GM18498 (cell line): ENCODE measurements at regions not wholly inside any gene's neighbourhood (a gene's known extent, or its start where the extent isn't known, plus 50 kb on each side); places are given as distances from the start of the nearest gene placed in this dataset.
"Not testable (repeated sequence)": the region's sequence is repeated elsewhere in the genome, so short reads cannot be mapped to it uniquely, and the experiment has no call there.

Source experiments
- ATAC-seq: cut with Tn5 transposase; IDR thresholded peaks from one replicate; pipeline ENCODE4 v1.9.1; 2021; ENCODE audit warnings: mild to moderate bottlenecking, moderate library complexity; ENCODE audit not compliant: unreplicated experiment

DNA sequence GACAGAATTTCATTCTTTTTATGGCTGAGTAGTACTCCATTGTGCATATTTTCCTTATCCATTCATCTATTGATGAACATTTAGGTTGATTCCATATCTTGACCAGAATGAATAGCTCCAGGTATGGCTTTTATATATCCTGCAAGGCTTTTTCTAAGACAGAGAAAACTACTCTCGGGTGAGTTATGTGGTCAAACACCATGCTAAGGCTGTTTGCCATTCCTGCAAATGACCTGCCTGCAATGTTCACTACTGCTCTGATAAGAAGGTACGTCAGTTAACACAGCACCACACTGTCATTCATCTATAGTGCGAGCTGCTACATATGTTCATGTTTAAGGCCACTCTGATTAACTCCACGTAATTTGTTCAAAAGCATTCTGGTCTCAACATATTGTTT is 256.8 kb upstream of the RGMB start:
- no peak for ATAC-seq

DNA sequence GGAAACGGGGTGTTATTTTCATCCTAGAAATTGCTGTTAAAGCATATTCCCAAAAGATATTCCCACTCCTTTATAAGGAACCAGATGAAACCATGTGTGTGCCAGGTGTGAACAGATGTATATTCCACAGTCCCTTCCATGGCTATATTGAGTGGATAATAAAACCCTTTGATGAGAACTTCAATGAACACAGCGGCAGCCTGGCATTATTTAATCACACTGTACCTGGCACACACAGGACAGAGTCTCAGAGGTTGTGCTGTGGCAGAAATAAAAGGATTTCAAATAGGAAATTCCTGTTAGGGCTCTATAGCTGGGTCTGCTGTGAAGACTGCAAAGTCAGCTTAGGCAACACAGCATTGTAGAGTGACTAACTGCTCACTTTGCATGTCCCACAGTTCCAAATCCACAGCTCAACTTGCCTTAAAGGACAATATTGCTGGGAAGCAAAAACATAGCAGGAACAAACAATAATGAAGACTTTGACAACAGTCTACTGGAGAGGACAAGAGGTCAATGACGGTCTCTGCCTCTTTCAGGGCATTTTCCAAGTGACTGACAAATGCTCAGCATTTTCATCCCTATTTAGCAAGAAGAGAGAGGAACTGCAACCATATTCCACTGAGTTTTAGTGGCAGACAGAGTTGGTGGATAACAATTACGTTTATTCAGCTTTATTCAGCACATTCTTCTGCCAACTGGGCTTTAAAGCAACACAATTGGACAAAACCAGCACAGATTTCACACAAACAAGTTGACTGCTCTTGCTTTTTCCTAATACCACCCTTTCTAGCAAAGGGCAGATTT is 255.7 kb upstream of the RGMB start:
- ATAC-seq, result no peak

DNA sequence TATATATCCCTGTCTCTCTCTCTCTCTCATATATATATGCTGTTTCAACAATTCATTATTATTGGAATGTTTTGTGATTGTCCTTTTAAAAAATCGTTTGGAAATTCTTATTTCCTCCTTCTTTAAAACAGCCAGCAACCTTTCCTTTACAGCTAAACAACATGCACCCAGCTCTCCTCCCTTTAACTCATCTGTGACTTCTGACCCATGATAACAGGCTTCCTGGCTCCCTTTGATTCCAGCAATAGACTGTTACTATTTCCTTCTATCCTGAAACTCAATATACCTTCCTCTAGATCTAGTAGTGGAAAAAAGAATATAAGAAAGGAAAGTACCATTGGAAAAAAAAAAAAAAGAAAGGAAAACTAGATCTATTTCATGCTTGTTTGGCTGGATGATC is 254.7 kb upstream of the RGMB start:
- no peak for ATAC-seq

DNA sequence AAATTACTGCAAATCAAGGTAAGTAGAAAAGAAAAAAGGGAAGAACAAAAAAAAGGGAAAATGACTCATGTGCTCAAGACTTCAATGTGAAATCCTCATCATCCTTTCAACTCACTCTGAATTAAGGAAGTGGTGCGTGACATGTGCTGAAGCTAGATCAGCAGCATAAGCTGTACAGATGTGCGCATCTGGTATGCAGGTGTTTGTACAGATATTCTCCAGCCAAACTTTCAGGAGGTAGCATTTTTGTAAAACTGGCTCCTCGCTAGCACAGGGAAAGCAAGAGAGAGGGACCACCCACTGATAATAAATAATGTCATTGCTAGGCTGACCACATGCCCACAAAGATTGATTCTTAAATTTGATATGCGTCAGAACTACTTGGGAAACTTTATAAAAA is 253.9 kb upstream of the RGMB start:
- ATAC-seq, result no peak

DNA sequence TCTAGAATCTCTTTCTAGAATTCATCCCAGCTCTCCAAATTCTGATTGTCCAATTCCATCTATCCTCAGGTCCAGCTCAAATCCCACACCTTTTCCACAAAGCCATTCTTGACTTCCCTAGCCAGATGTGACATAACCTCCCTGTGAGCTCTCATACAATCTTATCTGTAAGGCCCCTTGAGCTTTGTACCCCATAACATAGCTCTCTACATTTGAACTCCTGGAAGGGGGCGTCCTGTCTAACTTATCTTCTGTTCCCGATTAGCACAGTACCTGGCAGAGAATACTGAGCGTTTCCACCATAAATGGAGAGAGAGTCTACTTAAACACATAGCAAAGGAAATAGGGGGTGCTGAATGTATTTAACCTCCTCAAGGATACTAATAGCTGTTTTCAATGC is 251.6 kb upstream of the RGMB start:
- no peak for ATAC-seq

DNA sequence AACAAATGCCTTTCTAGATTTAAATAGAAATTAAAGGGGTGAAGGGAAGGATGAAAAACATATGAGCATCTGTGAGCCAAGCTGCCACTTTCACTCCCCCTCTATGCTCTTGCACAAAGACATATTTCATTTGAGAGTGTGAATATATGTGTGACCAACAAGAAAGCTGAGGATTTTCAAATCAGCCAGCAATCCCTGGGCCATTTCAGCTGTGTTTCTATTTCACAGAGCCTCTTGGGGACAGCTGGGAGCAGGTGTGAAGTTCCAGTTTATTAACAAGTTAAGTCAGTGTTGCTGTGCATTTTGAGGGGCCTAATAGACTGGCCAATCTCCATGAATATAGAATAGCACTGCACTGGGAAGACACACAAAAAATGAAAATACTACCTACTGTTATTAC is 248.7 kb upstream of the RGMB start:
- ATAC-seq, result no peak

DNA sequence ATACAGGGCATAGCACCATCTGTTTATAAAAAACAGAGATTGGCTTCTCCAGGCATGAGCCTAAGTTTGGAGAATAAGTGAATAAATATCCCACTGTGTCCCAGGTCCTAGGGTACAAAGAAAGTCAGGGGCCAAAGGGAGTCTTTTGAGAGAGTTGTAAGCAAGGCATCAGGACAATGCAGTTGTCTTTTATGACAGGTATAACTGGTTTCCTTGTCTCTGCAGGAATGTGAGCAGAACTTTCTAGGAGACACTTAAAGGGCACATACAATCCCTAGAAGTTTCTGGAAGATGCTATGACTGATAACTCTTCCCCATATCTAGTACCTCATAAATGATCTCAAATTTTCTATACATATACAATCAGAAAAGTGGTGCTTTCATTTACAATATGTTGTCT is 245.6 kb upstream of the RGMB start:
- ATAC-seq, result no peak

DNA sequence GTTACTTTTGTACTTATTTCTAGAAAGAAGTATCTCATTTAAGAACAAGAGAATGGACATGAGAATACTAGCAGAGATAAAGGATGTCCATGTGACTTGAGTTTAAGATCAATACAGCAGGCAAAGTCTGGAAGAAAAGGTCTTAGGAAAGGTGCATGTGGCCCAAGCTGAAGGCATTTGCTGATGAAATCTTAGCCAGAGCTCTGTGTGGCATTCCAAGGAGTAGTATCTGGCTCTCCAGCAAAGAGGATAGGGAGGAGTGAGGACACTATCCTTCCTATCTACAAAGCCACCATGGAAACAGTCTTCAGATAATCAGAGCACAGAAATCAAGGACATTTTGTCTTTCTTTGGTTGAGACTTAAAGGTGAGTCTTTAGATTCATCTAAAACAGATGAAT is 244.1 kb upstream of the RGMB start:
- ATAC-seq, result no peak

DNA sequence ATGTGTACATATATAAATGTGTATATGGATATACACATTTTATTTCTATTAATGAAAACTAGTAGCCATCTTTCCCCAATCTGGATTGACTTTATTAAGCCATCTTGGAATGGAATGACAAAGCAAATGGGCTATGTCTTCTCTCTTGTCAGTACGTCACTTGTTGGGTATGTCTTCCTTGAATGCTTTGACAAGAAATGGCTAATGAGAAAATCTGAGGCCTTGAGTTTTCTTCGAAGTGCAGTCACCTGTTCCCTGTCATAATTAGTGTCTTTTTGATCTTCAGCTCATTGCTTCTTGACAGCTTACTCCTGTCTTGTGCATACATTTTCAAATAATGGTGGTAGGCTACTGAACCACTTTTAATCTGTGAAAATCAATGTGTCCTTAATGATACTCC is 243.2 kb upstream of the RGMB start:
- no peak for ATAC-seq

DNA sequence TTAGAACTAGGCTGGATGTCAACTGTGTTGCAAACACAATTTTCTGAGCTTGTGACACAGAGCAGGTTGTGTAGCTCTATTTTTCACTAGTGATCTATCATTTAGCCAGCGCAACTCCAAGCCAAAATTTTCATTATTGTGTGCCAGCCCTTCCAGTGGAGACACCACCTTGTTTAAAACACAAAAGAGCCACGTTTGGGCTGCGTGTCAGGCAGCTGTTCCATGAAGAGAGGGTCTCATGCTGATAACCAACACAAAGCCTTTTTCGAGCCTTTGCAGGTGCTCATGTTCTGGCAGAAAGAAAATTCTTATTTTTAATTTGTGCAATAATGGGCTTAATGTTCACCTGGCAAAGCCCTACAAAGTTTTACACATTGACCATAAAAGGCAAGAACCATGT is 237.6 kb upstream of the RGMB start:
- no peak for ATAC-seq

DNA sequence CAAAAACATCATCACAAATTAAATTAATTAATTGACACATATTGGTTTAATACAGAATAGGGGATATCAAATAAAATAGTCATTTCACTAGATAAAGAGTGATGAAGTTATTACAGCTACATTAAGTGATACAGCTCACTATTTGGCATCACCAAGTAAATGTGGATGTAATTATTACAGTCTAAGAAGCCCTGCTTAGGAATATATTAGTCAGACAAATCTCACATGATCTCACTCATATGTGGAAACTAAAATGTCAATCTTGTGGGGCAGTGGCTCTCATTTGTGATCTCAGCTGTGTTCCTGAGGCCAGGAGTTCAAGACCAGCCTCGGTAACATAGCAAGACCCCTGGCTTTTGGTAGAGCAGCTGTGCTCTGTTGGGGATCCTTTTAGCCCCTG is 233.4 kb upstream of the RGMB start:
- no peak for ATAC-seq

DNA sequence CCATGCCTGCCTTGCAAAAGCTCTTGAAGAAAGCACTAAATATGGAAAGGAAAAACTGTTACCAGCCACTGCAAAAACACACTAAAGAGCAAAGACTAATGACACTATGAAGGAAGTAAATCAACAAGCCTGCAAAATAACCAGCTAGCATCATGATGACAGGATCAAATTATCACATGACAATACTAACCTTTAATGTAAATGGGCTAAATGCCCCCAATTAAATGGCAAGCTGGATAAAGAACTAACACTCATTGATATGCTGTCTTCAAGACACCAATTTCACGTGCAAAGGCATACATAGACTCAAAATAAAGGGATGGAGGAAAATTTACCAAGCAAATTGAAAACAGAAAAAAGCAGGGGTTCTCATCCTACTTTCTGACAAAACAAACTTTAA is 231.8 kb upstream of the RGMB start:
- no peak for ATAC-seq

DNA sequence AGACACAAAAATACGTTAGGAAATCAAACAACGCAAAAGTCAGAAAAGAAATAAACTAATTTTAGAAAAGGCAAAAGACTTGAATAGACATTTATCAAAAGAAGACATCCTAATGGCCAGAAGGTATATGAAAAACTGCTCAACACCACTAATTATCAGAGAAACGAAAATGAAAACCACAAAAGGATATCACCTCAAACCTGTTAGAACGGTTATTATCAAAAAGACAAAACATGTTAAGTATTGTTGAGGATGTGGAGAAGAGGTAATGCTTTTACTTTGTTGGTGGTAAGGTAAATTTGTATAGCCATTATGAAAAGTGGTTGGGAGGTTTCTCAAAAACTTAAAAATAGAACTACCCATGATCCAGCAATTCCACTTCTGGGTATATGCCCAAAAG is 230.0 kb upstream of the RGMB start:
- no peak for ATAC-seq

DNA sequence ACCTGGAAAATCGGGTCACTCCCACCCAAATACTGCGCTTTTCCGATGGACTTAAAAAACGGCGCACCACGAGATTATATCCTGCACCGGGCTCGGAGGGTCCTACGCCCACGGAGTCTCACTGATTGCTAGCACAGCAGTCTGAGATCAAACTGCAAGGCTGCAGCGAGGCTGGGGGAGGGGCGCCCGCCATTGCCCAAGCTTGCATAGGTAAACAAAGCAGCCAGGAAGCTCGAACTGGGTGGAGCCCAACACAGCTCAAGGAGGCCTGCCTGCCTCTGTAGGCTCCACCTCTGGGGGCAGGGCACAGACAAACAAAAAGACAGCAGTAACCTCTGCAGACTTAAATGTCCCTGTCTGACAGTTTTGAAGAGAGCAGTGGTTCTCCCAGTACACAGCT is 226.5 kb upstream of the RGMB start:
- ATAC-seq, result not testable (repeated sequence)

DNA sequence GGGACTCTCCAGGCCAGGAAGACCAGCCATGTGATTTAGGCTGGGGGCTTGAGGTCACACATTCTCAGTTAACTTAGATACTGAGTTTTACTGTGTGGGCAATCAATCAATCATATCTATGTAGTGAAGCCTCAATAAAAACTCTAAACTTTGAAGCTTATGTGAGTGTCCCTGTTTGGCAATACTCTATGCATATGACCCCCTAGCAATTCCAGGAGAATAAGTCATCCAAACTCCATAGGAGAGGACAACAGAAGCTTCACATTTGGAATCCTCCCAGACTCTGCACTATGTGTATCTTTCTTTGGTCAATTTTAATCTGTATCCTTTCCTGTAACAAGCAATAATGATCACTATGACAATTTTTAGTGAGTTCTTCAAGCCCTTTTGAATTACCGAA is 216.8 kb upstream of the RGMB start:
- no peak for ATAC-seq

DNA sequence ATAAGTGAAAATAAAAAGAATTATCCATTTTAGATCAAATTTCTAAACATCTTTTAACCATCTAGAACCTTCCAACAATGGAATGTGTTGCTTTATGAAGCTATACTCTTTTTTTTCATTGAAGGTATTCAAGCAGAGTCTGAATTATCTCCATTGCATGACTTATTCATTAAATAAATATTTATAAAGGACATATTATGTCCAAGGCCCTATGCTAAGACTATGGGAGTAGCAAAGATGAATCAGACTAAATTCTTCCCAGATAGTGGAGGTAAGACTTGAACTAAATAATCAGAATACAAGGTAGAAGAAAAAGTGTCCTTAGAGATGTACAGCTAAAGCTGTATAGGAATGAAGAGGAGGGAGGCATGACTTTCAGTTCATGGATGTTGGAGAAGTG is 215.5 kb upstream of the RGMB start:
- no peak for ATAC-seq

DNA sequence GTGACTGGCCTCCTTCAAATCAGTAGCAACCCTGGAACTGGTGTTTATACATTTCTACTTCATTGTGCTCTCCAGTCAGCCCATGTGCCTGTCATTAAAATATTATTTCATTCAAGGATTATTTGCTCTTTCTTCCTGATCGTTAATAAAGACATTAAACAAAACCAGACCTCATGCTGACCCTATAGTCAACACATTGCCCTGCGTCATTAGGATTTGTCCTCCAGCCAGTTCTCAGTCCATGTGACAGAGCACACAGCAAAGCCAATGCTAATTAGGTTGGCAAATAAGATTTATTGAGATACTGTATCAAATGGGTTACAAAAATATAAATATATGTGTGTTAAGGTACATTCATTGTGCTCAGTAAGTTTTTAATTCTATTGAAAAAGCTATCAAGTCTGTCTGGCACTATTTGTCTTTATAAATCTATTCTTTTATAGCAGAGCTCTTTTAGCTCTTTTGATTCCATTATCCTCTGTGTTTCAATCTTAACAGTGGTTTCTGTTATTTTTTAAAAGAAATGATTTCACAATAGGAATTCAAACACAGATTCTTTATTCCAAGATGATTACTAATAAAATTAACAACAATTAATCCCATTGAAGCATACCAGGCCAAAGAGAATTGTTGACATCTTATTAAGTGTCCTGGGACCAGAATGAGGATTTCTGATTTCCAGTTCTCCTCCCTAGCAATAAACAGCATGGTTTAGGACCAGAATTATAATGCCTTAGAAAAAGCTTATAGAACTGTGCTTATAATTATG is 209.4 kb upstream of the RGMB start:
- ATAC-seq, result no peak

DNA sequence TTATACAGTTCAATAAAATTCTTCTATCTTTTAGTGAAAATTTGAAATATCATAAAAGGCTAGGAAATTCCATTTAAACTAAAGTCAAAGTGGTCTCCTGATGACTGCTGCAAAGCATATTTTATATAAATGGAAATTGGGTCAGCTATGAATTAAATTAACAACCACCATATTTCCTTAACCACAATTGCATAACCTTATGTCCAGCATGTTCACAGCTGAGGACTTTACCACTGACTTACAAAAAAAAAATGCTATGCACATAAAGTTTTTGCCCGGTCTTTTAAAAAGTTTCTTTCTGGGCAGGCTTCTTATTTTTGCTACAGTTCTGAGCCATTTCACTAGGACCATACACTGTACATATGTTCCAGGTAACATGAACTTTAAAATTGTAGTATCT is 208.6 kb upstream of the RGMB start:
- no peak for ATAC-seq

DNA sequence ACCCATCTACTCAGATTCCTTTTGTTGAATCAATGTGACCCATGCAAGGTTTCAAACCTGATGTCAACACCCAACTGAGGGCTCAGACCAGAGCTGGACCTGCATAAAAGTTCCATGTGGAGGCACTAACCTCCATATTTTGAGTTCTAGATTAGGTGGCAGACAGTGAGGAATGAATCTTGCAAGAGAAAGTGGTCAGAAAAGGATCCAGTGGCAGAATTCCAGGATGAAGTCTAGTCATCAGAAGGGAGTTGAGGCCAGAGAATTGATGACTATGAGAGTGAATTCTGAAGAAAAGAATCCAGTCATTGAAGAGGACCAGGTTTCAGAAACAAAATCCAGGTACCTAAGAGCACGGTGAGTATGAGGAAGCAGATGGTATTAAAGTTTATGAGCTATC is 205.1 kb upstream of the RGMB start:
- ATAC-seq, result no peak

DNA sequence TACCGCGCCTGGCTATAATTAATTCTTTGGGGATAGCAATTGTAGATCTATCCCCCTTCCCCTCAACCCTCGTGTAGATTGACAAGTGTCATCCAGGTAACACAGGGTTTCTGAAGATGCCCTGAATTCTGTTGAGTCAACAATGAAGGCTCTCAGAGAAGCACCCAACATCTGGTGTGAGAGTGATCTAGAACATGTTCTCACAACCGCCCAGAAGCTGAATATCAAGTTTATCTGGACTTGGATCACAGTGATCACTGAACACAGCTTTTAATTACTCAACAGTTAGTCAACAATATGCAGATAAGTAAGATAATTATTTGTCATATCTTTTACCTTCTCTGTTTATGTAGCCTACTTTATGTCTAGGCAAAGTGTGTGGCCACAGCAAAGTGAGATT is 204.2 kb upstream of the RGMB start:
- no peak for ATAC-seq

DNA sequence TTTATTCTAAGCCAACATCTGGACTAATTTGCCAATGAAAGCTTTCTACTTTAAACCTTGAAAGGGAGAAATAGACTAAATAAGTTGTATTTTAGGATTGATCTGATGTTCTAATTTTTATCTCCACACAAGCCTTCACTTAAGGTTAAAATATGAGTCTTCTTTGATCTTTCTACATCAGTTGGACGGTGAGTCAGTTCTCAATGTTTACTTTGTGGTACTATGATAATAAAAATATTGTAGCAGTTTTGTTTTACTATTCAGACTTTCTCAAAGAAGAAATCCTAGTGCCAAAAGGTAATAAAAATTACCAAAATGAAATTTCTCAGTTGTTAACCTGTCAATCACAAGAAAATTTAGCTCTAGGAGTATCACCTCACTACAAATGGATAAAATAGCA is 203.5 kb upstream of the RGMB start:
- ATAC-seq, result no peak

DNA sequence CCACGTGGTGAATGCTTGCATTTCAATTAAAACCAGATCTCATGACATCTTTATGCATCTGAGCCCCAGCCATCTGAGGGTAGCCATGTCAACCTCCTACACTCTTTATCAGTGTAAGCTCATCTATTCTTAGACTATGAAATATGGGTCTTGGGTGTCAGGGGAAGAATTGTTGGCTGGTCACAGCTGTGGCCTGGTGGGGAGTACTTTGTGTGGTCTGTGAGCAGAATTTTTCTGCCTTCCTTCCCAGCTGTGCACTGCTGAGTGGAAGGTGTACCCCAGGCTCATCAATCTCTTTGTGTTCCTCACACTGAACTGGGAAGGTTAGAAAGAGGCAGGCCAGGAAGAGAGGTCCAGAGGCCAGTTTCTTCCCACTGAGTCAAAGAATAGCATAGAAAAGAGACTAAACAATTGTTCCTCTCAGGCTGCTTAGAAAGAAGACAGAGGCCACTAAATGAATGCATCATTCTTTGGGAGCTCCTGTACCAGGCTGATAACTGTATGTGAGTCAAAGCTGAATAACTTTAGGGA is 202.7 kb upstream of the RGMB start:
- no peak for ATAC-seq
